H7 (cell line): ENCODE measurements at regions not wholly inside any gene's neighbourhood (a gene's known extent, or its start where the extent isn't known, plus 50 kb on each side); places are given as distances from the start of the nearest gene placed in this dataset.
A peak's percentile ranks its signal among the peaks of the same experiment; 100 is the strongest.

Experiments
- DNase-seq: peaks from one replicate; pipeline ENCODE4 v3.0.0; 2012
- H3K27me3 ChIP-seq: 2 replicates; pipeline ENCODE4 v1.6.0; 2011; ENCODE audit warnings: mild to moderate bottlenecking, low read length; ENCODE audit not compliant: control insufficient read depth, insufficient read depth
- H3K36me3 ChIP-seq: replicated peaks from 2 replicates; pipeline ENCODE4 v1.5.1; 2011; ENCODE audit warnings: low read length; ENCODE audit not compliant: control insufficient read depth, insufficient read depth
- H3K4me3 ChIP-seq: 2 replicates; pipeline ENCODE4 v1.5.1; 2011; ENCODE audit warnings: low read depth, mild to moderate bottlenecking, control low read depth, low read length, moderate library complexity; ENCODE audit not compliant: insufficient read depth

GRCh38 chr3:193984876-193985275 is 151.1 kb upstream of the HES1 start:
- no peak for DNase-seq
- Histone ChIP-seq H3K36me3 (no peaks in the 10 kb centered on the region), H3K27me3 (no peaks in the 10 kb centered on the region), H3K4me3 (no peak overlapping the region)

GRCh38 chr3:193987186-193987585 is 148.8 kb upstream of the HES1 start:
- DNase-seq, result no peak
- no peaks in the 10 kb centered on the region for H3K36me3 ChIP-seq
- H3K27me3 ChIP-seq, result no peaks in the 10 kb centered on the region
- H3K4me3 ChIP-seq, result no peak overlapping the region

GRCh38 chr3:193989186-193989585 is 146.8 kb upstream of the HES1 start:
- Histone ChIP-seq H3K36me3 (no peaks in the 10 kb centered on the region), H3K4me3 (no peak overlapping the region), H3K27me3 (no peaks in the 10 kb centered on the region)
- DNase-seq, result no peak

- DNase-seq, result no peak
- H3K27me3 ChIP-seq, result no peaks in the 10 kb centered on the region
- no peaks in the 10 kb centered on the region for H3K36me3 ChIP-seq
- no peak overlapping the region for H3K4me3 ChIP-seq
These were observed 144.1 kb upstream of the HES1 start for GRCh38 chr3:193991666-193992424.

- Histone ChIP-seq H3K27me3 (no peaks in the 10 kb centered on the region), H3K4me3 (no peak overlapping the region), H3K36me3 (no peaks in the 10 kb centered on the region)
- no peak for DNase-seq
These were observed 143.4 kb upstream of the HES1 start for GRCh38 chr3:193992425-193993037.

- no peak for DNase-seq
- H3K27me3 ChIP-seq, result no peaks in the 10 kb centered on the region
- no peak overlapping the region for H3K4me3 ChIP-seq
- no peaks in the 10 kb centered on the region for H3K36me3 ChIP-seq
These were observed 139.7 kb upstream of the HES1 start for GRCh38 chr3:193996221-193996620.

- DNase-seq, result peak; percentile 65
- Histone ChIP-seq H3K27me3 (no peaks in the 10 kb centered on the region), H3K36me3 (no peaks in the 10 kb centered on the region), H3K4me3 (no peak overlapping the region)
These were observed 139.3 kb upstream of the HES1 start for GRCh38 chr3:193996641-193997089.

GRCh38 chr3:193997228-193998122 is 138.5 kb upstream of the HES1 start:
- no peaks in the 10 kb centered on the region for H3K27me3 ChIP-seq
- no peaks in the 10 kb centered on the region for H3K36me3 ChIP-seq
- no peak overlapping the region for H3K4me3 ChIP-seq
- DNase-seq, result no peak

GRCh38 chr3:193998123-193998448 is 137.9 kb upstream of the HES1 start:
- no peak overlapping the region for H3K4me3 ChIP-seq
- H3K27me3 ChIP-seq, result no peaks in the 10 kb centered on the region
- H3K36me3 ChIP-seq, result no peaks in the 10 kb centered on the region
- no peak for DNase-seq

GRCh38 chr3:193998628-193999195 is 137.2 kb upstream of the HES1 start:
- no peak for DNase-seq
- Histone ChIP-seq H3K4me3 (no peak overlapping the region), H3K27me3 (no peaks in the 10 kb centered on the region), H3K36me3 (no peaks in the 10 kb centered on the region)

- H3K27me3 ChIP-seq, result no peaks in the 10 kb centered on the region
- H3K36me3 ChIP-seq, result no peaks in the 10 kb centered on the region
- no peak overlapping the region for H3K4me3 ChIP-seq
- no peak for DNase-seq
These were observed 135.8 kb upstream of the HES1 start for GRCh38 chr3:194000100-194000499.

GRCh38 chr3:194000712-194001111 is 135.2 kb upstream of the HES1 start:
- no peak for DNase-seq
- Histone ChIP-seq H3K27me3 (no peaks in the 10 kb centered on the region), H3K36me3 (no peaks in the 10 kb centered on the region), H3K4me3 (no peak overlapping the region)

- H3K27me3 ChIP-seq, result no peaks in the 10 kb centered on the region; the same call in 1 of the 2 replicates
- DNase-seq, result no peak
- H3K4me3 ChIP-seq, result no peak overlapping the region
- H3K36me3 ChIP-seq, result no peaks in the 10 kb centered on the region
These were observed 134.1 kb upstream of the HES1 start for GRCh38 chr3:194001728-194002459.
